Amniotic epithelial cell (primary cell): ENCODE measurements at regions not wholly inside any gene's neighbourhood (a gene's known extent, or its start where the extent isn't known, plus 50 kb on each side); places are given as distances from the start of the nearest gene placed in this dataset.
"Not testable (repeated sequence)": the region's sequence is repeated elsewhere in the genome, so short reads cannot be mapped to it uniquely, and the experiment has no call there.

Experiments used
- DNase-seq: peaks from one replicate; pipeline ENCODE4 v3.0.0-alpha.2; 2010; ENCODE audit warnings: low read depth

DNA sequence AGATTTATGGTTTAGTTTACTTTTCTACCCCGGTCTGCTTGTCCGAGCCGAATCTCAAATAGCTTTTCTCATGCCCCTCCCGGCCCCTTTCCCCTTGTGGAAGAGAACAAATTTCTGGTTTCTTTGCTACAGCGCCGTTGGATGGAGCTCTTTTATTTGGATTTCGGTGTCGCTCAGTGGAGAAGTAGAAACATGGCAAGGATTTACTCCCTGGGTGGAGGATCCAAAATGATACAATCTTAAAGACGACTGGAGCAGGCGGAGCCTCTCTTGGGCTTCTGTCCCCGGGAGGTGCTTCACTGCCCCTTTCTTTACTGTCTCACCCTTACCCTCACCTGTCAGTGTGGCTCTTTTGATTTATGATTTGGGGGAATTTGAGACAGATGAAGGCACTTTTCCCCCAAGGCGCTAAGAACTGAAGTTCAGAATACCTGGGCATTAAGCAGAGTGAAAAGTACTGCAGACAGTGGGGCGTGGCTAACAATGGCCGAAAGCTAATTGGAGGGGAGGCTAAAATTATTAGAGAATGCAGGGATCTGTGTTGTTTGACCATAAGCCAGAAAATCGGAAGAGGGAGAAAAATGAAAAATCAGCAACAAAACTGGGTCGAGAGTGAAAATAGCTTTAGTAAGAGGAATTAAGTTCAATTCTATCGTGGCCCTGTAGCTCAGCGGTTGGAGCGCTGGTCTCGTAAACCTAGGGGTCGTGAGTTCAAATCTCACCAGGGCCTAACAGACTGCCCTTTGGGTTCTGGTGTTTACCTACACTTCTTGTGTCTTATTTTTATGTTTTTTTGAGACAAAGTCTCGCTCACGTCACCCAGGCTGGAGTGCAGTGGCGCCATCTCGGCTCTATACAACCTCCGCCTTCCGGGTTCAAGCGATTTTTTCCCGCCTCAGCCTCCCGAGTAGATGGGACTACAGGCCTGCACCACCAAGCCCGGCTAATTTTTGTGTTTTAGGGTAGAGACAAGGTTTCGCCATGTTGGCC is 145.1 kb upstream of the ZNF184 start:
- DNase-seq, result peak; percentile 20

DNA sequence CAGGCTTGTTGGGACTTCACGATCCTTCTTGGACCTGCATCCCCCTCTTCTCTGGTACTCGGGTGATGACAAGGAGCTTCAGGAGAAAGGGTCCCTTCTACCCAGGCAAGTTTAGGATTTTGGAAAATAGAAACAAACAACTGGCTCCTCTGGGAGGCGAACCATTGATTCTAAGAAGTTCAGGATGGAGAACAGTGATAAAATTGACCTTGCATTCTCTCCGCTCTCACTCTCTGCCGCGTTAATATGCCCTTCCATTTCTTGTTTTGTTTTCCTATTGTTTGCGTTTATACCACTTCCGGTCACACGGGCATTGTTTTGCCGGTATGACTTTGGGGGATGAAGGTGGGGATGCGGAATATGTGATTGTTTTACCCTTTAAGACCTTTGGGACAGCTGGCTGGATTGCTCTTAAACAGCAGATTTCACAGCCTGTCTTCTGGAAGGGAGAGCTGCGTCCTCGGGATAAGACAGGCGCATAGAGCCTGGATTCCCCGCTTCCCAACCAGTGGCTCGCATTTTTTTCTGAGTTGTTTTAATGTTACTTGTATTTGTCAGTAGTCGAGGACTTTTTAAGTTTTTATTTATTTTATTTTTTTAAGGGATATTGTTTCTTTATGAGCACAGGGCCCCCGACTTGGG is 144.3 kb upstream of the ZNF184 start:
- peak; percentile 16 for DNase-seq

DNA sequence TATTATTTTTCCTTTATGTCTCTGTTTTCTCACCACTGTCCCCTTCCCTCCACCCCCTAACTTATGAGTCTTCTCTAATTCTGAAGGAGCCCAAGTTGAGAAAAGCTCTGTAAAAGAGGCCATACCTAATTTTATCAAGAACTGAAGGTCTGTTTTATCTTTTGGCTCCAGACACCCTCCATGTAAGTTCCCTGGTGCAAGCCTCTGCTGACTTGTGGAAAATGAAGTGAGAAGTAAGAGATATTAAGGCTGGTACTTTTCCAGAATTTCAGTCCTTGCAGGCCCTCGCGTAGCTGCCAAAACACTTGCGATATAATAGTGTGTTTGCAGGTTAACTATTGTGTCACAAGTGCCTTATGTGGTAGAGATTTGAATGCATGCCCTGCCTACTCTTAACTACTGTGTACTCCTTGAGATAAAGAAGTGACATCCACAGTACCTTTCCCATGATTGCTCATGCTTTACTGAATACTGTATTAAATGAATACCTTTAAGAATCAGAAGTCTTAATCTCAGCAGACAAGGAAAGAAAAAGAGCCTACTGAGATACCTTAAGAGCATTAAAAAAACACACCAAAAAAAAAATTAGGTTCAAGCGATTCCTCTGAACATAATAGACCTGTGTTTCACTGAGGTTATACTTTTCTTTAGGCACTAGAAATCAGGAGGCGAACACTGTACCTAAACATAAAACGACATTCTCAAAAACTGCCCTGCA is 143.6 kb upstream of the ZNF184 start:
- no peak for DNase-seq

DNA sequence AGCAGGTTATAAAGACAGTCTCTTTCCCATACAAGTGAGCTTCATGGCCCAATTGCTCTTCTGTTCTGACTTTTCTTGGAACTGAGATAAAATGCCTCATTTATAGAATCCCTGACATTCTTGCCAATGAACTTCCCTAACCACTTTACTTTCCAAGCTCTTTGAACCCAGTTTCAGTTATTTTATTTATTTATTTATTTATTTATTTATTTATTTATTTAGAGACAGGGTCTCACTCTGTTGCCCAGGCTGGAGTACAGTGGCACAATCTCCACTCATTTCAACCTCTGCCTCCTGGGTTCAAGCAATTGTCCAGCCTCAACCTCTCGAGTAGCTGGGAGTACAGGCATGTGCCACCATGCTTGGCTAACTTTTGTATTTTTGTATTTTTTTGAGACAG is 138.5 kb upstream of the ZNF184 start:
- DNase-seq, result no peak

- DNase-seq, result peak; percentile 75
These were observed 136.3 kb upstream of the ZNF184 start for GRCh38 chr6:27608916-27609883.

GRCh38 chr6:27605401-27606342 is 132.8 kb upstream of the ZNF184 start:
- DNase-seq, result peak; percentile 62

DNA sequence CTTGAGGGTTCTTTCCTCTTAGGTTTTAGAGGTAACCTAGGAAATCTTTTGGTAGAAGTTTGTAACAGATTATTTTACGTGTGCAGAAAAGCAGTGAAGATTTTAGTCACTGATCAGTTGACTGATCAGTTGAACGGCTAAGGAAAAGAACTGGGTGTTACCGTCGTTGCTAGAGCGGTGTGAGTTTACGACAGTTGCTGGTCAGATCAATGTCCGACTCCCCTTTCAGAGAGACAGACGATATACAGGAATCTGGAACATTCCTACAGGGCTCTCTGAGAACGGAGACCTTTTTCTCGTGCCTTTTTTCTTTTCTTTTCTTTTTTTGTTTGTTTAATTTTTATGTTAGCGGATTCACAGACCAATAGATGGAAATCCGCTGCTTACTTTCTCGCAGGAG is 132.1 kb upstream of the ZNF184 start:
- no peak for DNase-seq

GRCh38 chr6:27601668-27602254 is 128.9 kb upstream of the ZNF184 start:
- DNase-seq, result no peak

GRCh38 chr6:27599859-27600532 is 127.1 kb upstream of the ZNF184 start:
- DNase-seq, result no peak

GRCh38 chr6:27597031-27597567 is 124.2 kb upstream of the ZNF184 start:
- DNase-seq, result not testable (repeated sequence)

DNA sequence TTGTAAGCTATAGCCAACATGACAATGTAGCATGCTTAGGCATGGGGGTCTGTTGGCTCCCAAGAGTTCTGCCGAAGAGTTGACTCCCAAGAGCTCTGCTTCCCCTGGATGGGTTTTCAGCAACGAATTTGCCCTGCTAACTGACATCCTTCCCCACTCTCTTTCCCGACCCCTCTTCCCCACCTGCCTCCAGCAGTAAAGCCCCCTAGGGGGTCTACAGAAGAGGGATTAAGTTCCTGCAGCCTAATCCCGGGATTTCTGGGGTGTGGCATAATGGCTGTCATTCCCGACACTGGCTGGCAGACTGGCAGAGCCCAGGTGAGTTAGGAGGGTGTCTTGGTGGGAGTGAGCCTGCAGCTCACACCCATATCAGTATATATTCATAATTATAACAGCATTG is 121.0 kb upstream of the ZNF184 start:
- no peak for DNase-seq

DNA sequence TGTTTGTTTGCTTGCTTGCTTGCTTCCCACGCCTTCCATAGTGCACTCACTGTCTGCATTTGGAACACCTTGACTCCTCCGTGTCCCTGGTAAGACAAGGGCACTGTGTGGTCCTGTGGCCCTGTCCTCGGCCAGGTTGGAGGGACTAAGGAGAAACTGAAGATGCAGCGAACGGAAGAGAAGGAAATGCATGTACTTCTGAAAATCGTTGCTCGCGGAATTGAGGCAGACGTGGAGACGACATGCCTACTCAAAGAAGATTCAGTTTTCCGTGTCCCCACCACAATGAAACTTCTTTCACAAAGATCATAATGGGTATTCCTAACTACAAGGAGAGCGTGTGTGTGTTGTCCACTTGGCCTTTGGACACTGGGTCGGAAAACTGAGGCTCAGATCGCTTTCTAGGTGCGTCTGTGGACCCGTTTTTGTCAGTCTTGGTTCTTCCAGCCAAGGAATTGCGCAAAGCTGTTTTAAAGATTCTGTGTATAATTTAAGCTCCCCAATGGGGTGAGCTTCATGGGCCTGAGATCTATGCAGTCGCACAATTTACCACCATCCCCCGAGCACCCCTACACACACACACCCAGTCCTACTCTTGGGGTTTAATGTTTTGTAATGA is 120.4 kb upstream of the ZNF184 start:
- DNase-seq, result no peak

DNA sequence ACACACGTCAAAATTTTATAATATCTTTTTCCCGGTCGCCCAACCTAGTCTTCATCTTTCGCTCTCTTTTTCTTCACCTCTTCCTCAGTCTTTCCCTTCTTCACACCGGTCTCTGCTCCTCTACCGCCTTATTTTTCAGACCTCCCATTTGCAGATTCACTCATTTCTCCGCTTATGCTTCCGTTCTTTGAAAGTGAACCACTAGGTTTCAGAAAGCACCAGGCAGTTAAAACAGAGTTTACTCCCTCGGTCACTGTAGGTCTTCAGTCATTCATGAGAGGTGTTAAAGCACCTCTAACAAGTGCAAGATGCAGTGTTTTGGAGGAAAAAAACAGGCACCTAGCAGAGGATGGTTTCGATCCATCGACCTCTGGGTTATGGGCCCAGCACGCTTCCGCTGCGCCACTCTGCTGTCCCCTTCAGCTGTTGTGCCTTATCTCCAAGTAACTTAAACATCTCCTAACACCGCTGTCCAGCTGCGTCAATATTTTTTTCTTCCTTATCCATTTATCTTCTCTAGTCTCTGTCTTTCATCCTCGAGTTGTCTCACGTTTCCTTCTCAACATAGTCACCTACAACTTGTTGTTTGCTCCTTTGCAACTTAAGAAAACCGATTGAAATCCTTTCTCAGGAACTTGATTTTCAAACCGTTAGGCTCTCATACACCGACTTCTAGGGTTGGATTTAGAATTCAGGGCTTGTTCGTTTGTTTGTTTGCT is 119.7 kb upstream of the ZNF184 start:
- peak; percentile 78 for DNase-seq

DNA sequence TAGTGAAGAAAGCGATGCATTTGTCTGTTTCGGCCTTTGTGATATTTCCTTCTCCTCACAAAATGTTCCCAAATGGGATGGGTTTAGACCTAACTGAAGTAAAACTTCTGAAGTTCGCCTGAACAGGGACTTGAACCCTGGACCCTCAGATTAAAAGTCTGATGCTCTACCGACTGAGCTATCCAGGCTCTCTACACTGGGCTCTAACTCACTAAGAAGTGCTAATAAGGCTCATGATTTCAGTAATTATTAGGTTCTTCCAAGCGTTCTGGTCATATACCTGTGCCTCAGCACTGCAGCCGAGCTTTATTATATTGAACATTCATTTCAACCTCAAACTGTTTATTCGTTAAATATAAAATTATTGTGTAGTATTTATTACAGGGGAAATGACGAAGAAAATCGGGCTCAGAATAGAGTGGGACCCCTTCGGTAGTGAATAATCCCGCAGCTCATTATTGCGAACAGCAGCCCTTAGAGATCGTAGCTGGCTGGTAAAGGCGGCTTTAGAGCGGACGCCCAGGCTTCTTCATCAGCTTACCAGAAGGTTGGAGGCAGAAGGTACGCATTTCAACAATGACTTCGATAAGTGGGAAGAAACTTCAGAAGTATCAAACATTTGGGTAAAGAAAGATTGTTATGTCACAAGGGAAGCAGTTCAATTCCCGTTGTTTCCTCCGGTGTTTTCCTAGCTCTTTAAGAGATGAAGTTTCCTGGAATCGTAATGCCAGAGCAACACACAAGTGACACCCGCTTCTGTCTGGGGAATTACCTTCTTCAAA is 119.0 kb upstream of the ZNF184 start:
- DNase-seq, result no peak

- not testable (repeated sequence) for DNase-seq
These were observed 112.4 kb upstream of the ZNF184 start for GRCh38 chr6:27585316-27585715.

- DNase-seq, result no peak
These were observed 111.4 kb upstream of the ZNF184 start for GRCh38 chr6:27584326-27584725.
